ENCODE measurements at regions not wholly inside any gene's neighbourhood (a gene's known extent, or its start where the extent isn't known, plus 50 kb on each side); places are given as distances from the start of the nearest gene placed in this dataset.

DNA sequence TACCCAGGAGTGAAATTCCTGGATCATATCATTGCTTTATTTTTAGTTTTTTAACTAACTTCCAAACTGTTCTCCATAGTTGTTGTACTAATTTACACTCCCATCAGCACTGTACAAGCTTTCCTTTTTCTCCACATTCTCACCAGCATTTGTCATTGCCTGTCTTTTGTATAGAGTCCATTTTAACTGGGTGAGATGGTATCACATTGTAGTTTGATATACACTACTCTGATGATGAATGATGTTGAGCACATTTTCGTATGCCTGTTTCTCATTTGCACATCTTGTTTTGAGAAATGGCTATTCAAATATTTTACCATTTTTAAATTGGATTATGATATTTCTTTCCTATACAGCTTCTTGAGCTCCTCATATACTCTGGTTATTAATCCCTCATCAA lies 1586.6 kb downstream of the SI start:
- TF ChIP-seq, protein P1, sequence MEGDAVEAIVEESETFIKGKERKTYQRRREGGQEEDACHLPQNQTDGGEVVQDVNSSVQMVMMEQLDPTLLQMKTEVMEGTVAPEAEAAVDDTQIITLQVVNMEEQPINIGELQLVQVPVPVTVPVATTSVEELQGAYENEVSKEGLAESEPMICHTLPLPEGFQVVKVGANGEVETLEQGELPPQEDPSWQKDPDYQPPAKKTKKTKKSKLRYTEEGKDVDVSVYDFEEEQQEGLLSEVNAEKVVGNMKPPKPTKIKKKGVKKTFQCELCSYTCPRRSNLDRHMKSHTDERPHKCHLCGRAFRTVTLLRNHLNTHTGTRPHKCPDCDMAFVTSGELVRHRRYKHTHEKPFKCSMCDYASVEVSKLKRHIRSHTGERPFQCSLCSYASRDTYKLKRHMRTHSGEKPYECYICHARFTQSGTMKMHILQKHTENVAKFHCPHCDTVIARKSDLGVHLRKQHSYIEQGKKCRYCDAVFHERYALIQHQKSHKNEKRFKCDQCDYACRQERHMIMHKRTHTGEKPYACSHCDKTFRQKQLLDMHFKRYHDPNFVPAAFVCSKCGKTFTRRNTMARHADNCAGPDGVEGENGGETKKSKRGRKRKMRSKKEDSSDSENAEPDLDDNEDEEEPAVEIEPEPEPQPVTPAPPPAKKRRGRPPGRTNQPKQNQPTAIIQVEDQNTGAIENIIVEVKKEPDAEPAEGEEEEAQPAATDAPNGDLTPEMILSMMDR (IDR thresholded peaks at IDR 0.05): no peak
- Histone ChIP-seq H3K4me3 (no peak overlapping the region), H3K27me3 (no peaks in the 10 kb centered on the region), H3K36me3 (no peaks in the 10 kb centered on the region), H3K27ac (no peak overlapping the region), H3K4me1 (no peaks in the 10 kb centered on the region), H3K9me3 (no peaks in the 10 kb centered on the region)
- intact Hi-C loops (cut with DNase I): no loop called here
- ATAC-seq: no peak
- DNase-seq: no peak

DNA sequence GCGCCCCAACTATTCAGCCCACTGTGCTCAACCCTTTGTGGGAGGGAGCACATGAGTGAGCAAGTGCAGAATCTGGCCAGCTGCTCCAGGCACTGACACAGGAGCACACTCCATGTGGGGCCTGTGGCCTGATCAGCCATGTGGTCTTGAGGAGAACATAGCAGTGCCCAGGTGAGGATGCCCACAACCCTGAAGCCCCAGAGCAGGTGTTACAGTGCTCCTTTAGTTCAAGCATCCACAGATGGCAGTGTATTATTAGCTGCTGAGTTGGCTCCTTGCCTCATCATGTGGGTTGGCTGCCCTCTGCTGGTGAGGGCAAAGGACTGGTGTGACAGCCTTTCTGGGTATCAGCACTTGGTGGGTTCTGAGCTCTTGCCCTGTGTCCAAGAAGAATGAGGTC lies 1588.2 kb downstream of the SI start:
- intact Hi-C loops (cut with DNase I): no loop called here
- Histone ChIP-seq H3K9me3 (no peaks in the 10 kb centered on the region), H3K27ac (no peak overlapping the region), H3K4me3 (no peak overlapping the region), H3K4me1 (no peaks in the 10 kb centered on the region), H3K27me3 (no peaks in the 10 kb centered on the region), H3K36me3 (no peaks in the 10 kb centered on the region)
- ATAC-seq: peak; percentile 73
- TF ChIP-seq, protein P1 (IDR thresholded peaks at IDR 0.05): peak; percentile 35
- DNase-seq: no peak

DNA sequence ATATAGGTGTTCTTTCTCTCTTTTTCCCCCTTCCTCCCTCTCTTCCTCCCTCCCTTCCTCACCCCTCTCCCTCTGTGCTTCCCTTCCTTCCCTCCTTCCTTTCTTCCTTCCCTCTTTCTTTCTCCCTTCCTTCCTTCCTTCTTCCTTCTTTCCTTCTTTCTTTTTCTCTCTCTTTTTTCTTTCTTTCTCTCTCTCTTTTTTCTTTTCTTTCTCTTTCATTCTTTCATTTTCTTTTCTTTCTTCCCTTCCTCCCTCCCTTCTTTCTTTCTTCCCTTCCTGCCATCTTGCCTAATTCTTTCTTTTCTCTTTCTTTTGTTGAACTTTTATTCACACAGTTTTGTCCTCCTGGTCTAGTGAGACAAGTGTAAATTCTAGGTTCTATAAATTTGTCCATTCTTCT lies 1595.6 kb downstream of the SI start:
- Histone ChIP-seq H3K4me1 (no peaks in the 10 kb centered on the region), H3K27me3 (no peaks in the 10 kb centered on the region), H3K27ac (no peak overlapping the region), H3K36me3 (no peaks in the 10 kb centered on the region), H3K9me3 (no peaks in the 10 kb centered on the region), H3K4me3 (no peak overlapping the region)
- TF ChIP-seq, protein P1 (IDR thresholded peaks at IDR 0.05): no peak
- ATAC-seq (no peak), DNase-seq (no peak)
- intact Hi-C loops (cut with DNase I): no loop called here

DNA sequence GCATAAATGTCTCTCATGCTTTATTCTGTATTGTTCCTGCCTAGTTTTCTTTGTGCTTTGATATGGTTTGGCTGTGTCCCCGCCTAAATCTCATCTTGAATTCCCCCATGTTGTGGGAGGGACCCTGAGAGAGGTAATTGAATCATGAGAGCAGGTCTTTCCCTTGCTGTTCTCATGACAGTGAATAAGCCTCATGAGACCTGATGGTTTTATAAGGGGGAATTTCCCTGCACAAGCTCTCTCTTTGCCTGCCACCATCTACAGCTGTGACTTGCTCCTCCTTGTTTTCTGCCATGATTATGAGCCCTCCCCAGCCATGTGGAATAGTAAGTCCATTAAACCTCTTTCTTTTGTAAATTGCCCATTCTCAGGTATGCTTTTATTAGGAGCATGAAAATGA lies 1596.6 kb downstream of the SI start:
- Histone ChIP-seq H3K9me3 (no peaks in the 10 kb centered on the region), H3K4me1 (no peaks in the 10 kb centered on the region), H3K4me3 (no peak overlapping the region), H3K27me3 (no peaks in the 10 kb centered on the region), H3K36me3 (no peaks in the 10 kb centered on the region), H3K27ac (no peak overlapping the region)
- no peak for DNase-seq
- TF ChIP-seq, protein P1 (IDR thresholded peaks at IDR 0.05): no peak
- intact Hi-C loops (cut with DNase I): no loop called here
- ATAC-seq: no peak

DNA sequence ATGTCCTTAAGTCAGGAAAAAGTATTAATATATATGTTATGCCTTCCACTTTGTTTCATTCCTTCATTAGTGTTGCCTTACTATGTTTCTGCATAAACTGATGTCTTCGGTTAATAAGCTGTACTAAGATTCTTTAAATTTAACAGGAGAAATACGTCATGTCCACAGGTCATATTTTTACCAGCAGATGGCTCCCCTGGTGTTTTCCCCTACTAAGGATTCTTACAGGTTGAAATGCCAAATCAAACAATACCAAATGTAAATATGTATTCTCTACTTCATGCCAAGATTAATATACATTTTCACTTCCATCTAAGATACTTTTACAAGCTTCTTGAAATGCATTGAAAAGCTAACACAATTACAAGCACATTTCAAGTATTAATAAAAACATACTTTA lies 1602.1 kb downstream of the SI start:
- DNase-seq (no peak), ATAC-seq (no peak)
- TF ChIP-seq, protein P1 (IDR thresholded peaks at IDR 0.05): no peak
- Histone ChIP-seq H3K36me3 (no peaks in the 10 kb centered on the region), H3K4me1 (no peaks in the 10 kb centered on the region), H3K27ac (no peak overlapping the region), H3K9me3 (no peaks in the 10 kb centered on the region), H3K27me3 (no peaks in the 10 kb centered on the region), H3K4me3 (no peak overlapping the region)
- intact Hi-C loops (cut with DNase I): no loop called here

DNA sequence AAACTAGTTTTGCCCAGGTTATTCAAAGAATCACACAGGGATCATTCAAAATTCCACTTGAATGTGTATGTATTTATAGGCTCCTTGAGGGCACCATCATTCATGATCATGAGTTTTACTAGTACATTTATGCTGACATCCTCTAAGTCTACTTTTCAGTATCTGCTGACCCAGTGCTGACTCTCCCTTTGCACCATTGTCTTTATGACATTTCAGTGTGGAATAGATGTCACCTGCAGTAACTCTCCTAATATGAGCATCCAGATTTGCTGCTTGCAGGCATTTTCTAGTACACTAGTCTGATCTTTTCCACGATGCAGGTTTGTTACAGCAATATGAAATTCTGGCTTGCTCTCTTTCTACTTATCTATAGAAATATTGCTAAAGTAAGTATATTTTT lies 1603.5 kb downstream of the SI start:
- no peak for DNase-seq
- H3K4me1 ChIP-seq: no peaks in the 10 kb centered on the region
- no peak for ATAC-seq
- H3K27ac ChIP-seq: no peak overlapping the region
- TF ChIP-seq, protein P1 (IDR thresholded peaks at IDR 0.05): no peak
- no peaks in the 10 kb centered on the region for H3K27me3 ChIP-seq
- H3K9me3 ChIP-seq: no peaks in the 10 kb centered on the region
- no peak overlapping the region for H3K4me3 ChIP-seq
- intact Hi-C loops (cut with DNase I): no loop called here
- no peaks in the 10 kb centered on the region for H3K36me3 ChIP-seq

Measured in upper lobe of right lung (tissue), 1 donor.